K562 (cell line): ENCODE measurements at regions not wholly inside any gene's neighbourhood (a gene's known extent, or its start where the extent isn't known, plus 50 kb on each side); places are given as distances from the start of the nearest gene placed in this dataset.

Experiments
- ATAC-seq: fragments of 200-7000 bp; cut with Tn5 transposase; 3 replicates; pipeline ENCODE4 v1.9.1; 2020; ENCODE audit warnings: moderate library complexity
- BruUV-seq: library from RNA; stranded (reverse); fragments of 400-500 nt; replicated peaks from 2 replicates; lab custom pipeline; 2021; lab: Mats Ljungman, UMichigan
- CTCF ChIA-PET: fragments of 300-600 bp; formaldehyde crosslinking; extraction: SDS; loops from one replicate; lab custom pipeline; 2021; ENCODE audit warnings: low intra/inter-chr PET ratio; lab: Yijun Ruan, JAX
- POLR2A ChIA-PET: fragments of 300-600, 350-650 bp; sonication (Branson Sonifier 250); formaldehyde crosslinking; extraction: SDS; loops from one replicate; lab custom pipeline; 2021; ENCODE audit warnings: antibody characterized with exemption, inconsistent platforms; lab: Yijun Ruan, JAX
- DNase-seq, 4 experiments: peaks; one replicate each; pipeline versions ENCODE4 v3.0.0 to v3.0.0-alpha.2; 2011 to 2018; ENCODE audit warnings: low spot score in 3 of 4, mixed read lengths in 3 of 4; ENCODE audit errors: extremely low read depth in 1 of 4
- FAIRE-seq: peaks from 2 replicates; lab custom pipeline; 2011; peaks lifted over from hg19 to GRCh38; lab: Jason Lieb, UNC
- H2AFZ ChIP-seq: 2 replicates; pipeline ENCODE4 v1.6.0; 2011; ENCODE audit warnings: low read depth, low read length, control low read depth, inconsistent platforms
- H3K27ac ChIP-seq: fragments of 200-600 bp; 3 replicates; pipeline ENCODE4 v1.8.0; 2011; ENCODE audit warnings: low read depth, mild to moderate bottlenecking, control low read depth, inconsistent platforms, low read length, moderate library complexity, mixed read lengths; ENCODE audit errors: extremely low read depth
- H3K27me3 ChIP-seq, 2 experiments: fragments of 300-600 bp in 1 of 2; 2 replicates in 1 of 2; 3 replicates in 1 of 2; pipeline versions ENCODE4 v1.6.0 to v1.8.0; 2011; ENCODE audit warnings: inconsistent platforms in 2 of 2, low read length in 2 of 2, mild to moderate bottlenecking in 1 of 2, mixed read lengths in 1 of 2, moderate library complexity in 1 of 2; ENCODE audit not compliant: control insufficient read depth in 2 of 2, insufficient read depth in 2 of 2
- H3K36me3 ChIP-seq: fragments of 300-600 bp; 3 replicates; pipeline ENCODE4 v1.8.0; 2011; ENCODE audit warnings: mild to moderate bottlenecking, low read length, inconsistent platforms; ENCODE audit not compliant: control insufficient read depth, insufficient read depth
- H3K4me1 ChIP-seq, 2 experiments: fragments of 200-600 bp in 1 of 2; replicated peaks in 1 of 2; 2 replicates in 1 of 2; 3 replicates in 1 of 2; pipeline versions ENCODE4 v1.5.1 to v1.8.0; 2011; ENCODE audit warnings: inconsistent platforms in 2 of 2, low read length in 2 of 2, mild to moderate bottlenecking in 1 of 2, mixed read lengths in 1 of 2, moderate library complexity in 1 of 2; ENCODE audit not compliant: control insufficient read depth in 2 of 2, insufficient read depth in 2 of 2
- H3K4me2 ChIP-seq: 2 replicates; pipeline ENCODE4 v1.6.1; 2011; ENCODE audit warnings: low read length, control low read depth, inconsistent platforms, mixed read lengths; ENCODE audit not compliant: insufficient read depth
- H3K4me3 ChIP-seq: fragments of 200-600 bp; sonication (generic), shearing (Covaris generic); 2 replicates; pipeline ENCODE4 v1.5.1; 2016; ENCODE audit warnings: control low read depth, inconsistent platforms
- H3K79me2 ChIP-seq: fragments of 200-600 bp; 3 replicates; pipeline ENCODE4 v1.8.0; 2011; ENCODE audit warnings: low read length, inconsistent platforms; ENCODE audit not compliant: control insufficient read depth, insufficient read depth
- H3K9ac ChIP-seq, 2 experiments: 2 replicates each; pipeline versions ENCODE4 v1.6.0 to v1.6.1; 2011; ENCODE audit warnings: low read depth in 2 of 2, low read length in 2 of 2, control low read depth in 1 of 2, inconsistent platforms in 1 of 2, mild to moderate bottlenecking in 1 of 2, mixed read lengths in 1 of 2; ENCODE audit not compliant: insufficient read depth in 1 of 2
- H3K9me1 ChIP-seq: one replicate; pipeline ENCODE4 v1.6.0; 2011; ENCODE audit warnings: inconsistent platforms, mild to moderate bottlenecking, low read length, moderate library complexity; ENCODE audit not compliant: control insufficient read depth, insufficient read depth
- H3K9me3 ChIP-seq: replicated peaks from 2 replicates; pipeline ENCODE4 v1.5.1; 2011; ENCODE audit warnings: low read depth, low read length, inconsistent platforms; ENCODE audit not compliant: control insufficient read depth, insufficient read depth
- H4K20me1 ChIP-seq: replicated peaks from 2 replicates; pipeline ENCODE4 v1.6.1; 2011; ENCODE audit warnings: low read length, inconsistent platforms, mixed read lengths; ENCODE audit not compliant: control insufficient read depth, insufficient read depth
- ARID3B ChIP-seq: fragments of 250-450 bp; sonication (Bioruptor Pico); IDR thresholded peaks from 2 replicates; pipeline ENCODE4 v1.4.0; 2020; ENCODE audit warnings: borderline replicate concordance
- BCOR ChIP-seq: fragments of 450-650 bp; IDR thresholded peaks from 2 replicates; pipeline ENCODE4 v1.6.1; 2016
- GATA2 ChIP-seq: sonication (generic); formaldehyde crosslinking; IDR thresholded peaks from 2 replicates; pipeline ENCODE4 v1.4.0; 2020; ENCODE audit warnings: mild to moderate bottlenecking, missing genetic modification reagents
- SOX6 ChIP-seq: fragments of 450-650 bp; IDR thresholded peaks from 2 replicates; pipeline ENCODE4 v1.6.1; 2014; ENCODE audit warnings: mild to moderate bottlenecking
- ZBTB1 ChIP-seq: sonication (generic); formaldehyde crosslinking; IDR thresholded peaks from 2 replicates; pipeline ENCODE4 v1.8.1; 2023; ENCODE audit warnings: missing genetic modification reagents, low read depth, mild to moderate bottlenecking, borderline replicate concordance
- ZFP1 ChIP-seq: fragments of 450-650 bp; formaldehyde crosslinking; IDR thresholded peaks from 2 replicates; pipeline ENCODE4 v1.4.0; 2020; ENCODE audit warnings: mild to moderate bottlenecking, mixed read lengths
- WGBS: fragments of 100-300 bp; shearing (Covaris generic); methylation state at CpG from one replicate; pipeline ENCODE4 v1.1.6; 2016; ENCODE audit warnings: low coverage, mixed read lengths; ENCODE audit not compliant: insufficient coverage; ENCODE audit errors: missing lambda C conversion rate; 5-methylcytosine and 5-hydroxymethylcytosine counted together
- in situ Hi-C: fragments of 300-500 bp; cut with MboI; formaldehyde crosslinking; loops from 4 replicates; pipeline ENCODE4 v1.15.0; 2018; ENCODE audit warnings: inconsistent platforms, mixed read lengths
- intact Hi-C: fragments of 100-400 bp; cut with micrococcal nuclease; formaldehyde crosslinking; loops from 2 replicates; pipeline ENCODE4 v1.14.2; 2022
- TF ChIP-seq, protein P1 (sequence below): fragments of 450-650 bp; IDR thresholded peaks from 2 replicates; pipeline ENCODE4 v1.6.1; 2016; ENCODE audit warnings: antibody characterized with exemption

DNA sequence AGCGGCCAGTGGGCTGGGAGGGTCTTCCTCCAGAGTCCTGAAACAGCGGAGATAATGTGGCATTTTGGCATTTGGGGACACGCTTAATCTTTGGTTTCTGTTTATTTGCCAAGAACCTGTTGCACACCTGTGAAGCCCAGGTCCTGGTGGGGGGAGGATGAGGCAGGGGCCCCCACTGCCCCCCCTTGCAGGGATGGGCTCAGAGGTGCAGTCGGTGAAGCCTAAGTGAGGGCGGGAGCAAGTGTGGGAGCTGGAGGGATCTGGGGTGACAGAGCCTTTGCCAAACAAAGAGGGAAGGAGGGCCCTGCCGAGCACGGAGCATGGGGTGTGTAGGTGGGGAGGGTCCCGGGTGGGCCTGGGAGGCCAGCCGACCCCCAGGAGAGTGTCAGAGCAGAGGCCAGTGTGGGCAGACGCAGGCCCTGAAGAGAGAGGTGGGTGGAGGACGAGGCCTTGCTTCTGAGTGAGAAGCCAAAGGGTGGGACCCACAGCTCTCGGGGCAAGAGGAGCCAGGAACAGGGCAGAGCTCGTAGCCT lies 62.1 kb upstream of the ADGRA1 start (continued):
- TF ChIP-seq ZBTB1 (CRISPR knock-in tag) (no peak), GATA2 (no peak), ARID3B (CRISPR knock-in tag) (no peak), ZFP1 (CRISPR knock-in tag) (no peak)

DNA sequence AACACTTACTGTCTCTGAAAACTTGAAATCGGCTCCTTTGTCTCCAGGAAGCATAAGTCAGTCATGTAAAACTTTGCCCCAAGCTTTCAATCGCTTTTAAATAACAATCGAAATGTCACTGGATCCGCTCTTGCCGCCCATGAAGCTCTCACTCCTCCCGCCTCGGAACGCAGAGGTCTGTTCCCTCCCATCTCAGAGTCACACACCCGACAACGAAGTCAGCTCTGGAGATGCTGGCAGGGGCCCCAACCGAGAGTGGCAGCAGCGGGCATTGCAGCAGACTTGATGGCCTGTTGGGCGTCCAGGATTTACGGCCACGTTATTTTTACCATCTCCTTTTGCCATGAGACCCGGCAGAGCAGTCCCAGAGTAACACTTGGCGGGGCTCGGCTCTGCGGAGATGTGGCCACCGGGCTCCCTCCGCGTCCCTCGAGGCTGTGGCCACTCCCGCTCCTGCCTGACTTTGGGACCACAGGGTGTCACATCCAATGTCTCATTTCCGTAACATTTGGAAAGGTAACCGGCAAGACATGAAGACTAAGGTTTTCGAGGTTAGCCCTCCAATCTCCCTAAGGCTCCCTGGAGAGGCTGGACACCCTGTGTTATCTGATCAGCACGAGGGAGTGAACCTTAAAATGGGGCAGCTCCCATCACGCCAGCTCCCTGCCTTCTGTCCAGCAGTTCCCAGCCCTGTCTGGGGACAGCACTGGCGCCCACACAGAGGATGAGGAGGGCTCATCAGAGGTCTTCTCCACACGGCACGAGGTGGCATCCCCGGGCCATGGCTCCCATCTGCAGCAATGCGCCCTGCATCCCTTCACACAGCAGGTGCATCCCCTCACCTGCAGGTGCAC lies 62.8 kb upstream of the ADGRA1 start:
- CTCF ChIA-PET, result no interaction called here
- Histone ChIP-seq H2AFZ (no peak overlapping the region), H3K36me3 (no peaks in the 10 kb centered on the region), H3K4me3 (no peak overlapping the region), H3K9me3 (no peaks in the 10 kb centered on the region), H3K4me2 (no peak overlapping the region), H3K79me2 (no peaks in the 10 kb centered on the region), H3K9me1 (no peaks in the 10 kb centered on the region), H3K9ac (no peak overlapping the region), H3K4me1 (peaks cover 0 to 13% of the 10 kb centered on the region in 2 experiments; a peak in 2 of 5 replicates), H3K27me3 (peaks cover 8 to 68% of the 10 kb centered on the region in 2 experiments; a peak in 3 of 5 replicates), H4K20me1 (no peaks in the 10 kb centered on the region; the same call in 1 of the 2 replicates), H3K27ac (no peak overlapping the region)
- no TSS peak for BruUV-seq
- WGBS, result 2% methylated on average over 27 of the region's 34 CpGs
- intact Hi-C loops (no loop called here), in situ Hi-C loops (no loop called here)
- POLR2A ChIA-PET, result interaction anchor here (0.6 kb wide), 1 partner anchor 274 kb away, joined by 3 read pairs; no protein-coding TSS in a partner anchor
- no peak for FAIRE-seq
- no peak for DNase-seq
- no peak for ATAC-seq
- TF ChIP-seq, protein P1, sequence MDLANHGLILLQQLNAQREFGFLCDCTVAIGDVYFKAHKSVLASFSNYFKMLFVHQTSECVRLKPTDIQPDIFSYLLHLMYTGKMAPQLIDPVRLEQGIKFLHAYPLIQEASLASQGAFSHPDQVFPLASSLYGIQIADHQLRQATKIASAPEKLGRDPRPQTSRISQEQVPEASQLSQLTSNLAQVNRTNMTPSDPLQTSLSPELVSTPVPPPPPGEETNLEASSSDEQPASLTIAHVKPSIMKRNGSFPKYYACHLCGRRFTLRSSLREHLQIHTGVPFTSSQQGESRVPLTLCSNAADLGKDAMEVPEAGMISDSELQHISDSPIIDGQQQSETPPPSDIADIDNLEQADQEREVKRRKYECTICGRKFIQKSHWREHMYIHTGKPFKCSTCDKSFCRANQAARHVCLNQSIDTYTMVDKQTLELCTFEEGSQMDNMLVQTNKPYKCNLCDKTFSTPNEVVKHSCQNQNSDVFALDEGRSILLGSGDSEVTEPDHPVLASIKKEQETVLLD, result no peak
- TF ChIP-seq BCOR, result no peak
- no peak for TF ChIP-seq SOX6
